SJSA1 (cell line): ENCODE measurements at regions not wholly inside any gene's neighbourhood (a gene's known extent, or its start where the extent isn't known, plus 50 kb on each side); places are given as distances from the start of the nearest gene placed in this dataset.
"Not testable (repeated sequence)": the region's sequence is repeated elsewhere in the genome, so short reads cannot be mapped to it uniquely, and the experiment has no call there.

Source experiments
- DNase-seq, 2 experiments: peaks; one replicate each; pipeline ENCODE4 v3.0.0-alpha.2; 2015 to 2020; ENCODE audit warnings: low spot score in 2 of 2, low read depth in 1 of 2
- H3K27ac ChIP-seq: fragments of 250-450 bp; sonication (Bioruptor Pico); 2 replicates; pipeline ENCODE4 v1.5.1; 2020; ENCODE audit warnings: mild to moderate bottlenecking, moderate library complexity
- H3K27me3 ChIP-seq: fragments of 250-450 bp; sonication (Bioruptor Pico); replicated peaks from 2 replicates; pipeline ENCODE4 v1.5.1; 2020; ENCODE audit warnings: mild to moderate bottlenecking, moderate library complexity
- H3K36me3 ChIP-seq: fragments of 250-450 bp; sonication (Bioruptor Pico); 2 replicates; pipeline ENCODE4 v1.5.1; 2020; ENCODE audit warnings: mild to moderate bottlenecking
- H3K4me1 ChIP-seq: fragments of 250-450 bp; sonication (Bioruptor Pico); replicated peaks from 2 replicates; pipeline ENCODE4 v1.6.1; 2021; ENCODE audit warnings: mild to moderate bottlenecking
- H3K4me3 ChIP-seq: fragments of 250-450 bp; sonication (Bioruptor Pico); 2 replicates; pipeline ENCODE4 v1.5.1; 2020; ENCODE audit warnings: mild to moderate bottlenecking
- H3K9me3 ChIP-seq: fragments of 250-450 bp; sonication (Bioruptor Pico); replicated peaks from 2 replicates; pipeline ENCODE4 v1.5.1; 2020; ENCODE audit warnings: mild to moderate bottlenecking

- Histone ChIP-seq H3K4me1 (no peaks in the 10 kb centered on the region), H3K36me3 (no peaks in the 10 kb centered on the region), H3K4me3 (no peak overlapping the region), H3K27me3 (no peaks in the 10 kb centered on the region), H3K9me3 (no peaks in the 10 kb centered on the region), H3K27ac (no peak overlapping the region)
- DNase-seq = no peak
These were observed 1247.0 kb upstream of the EPHA6 start for GRCh38 chr3:95567346-95567745.

GRCh38 chr3:95586754-95587153 is 1227.6 kb upstream of the EPHA6 start:
- Histone ChIP-seq H3K36me3 (no peaks in the 10 kb centered on the region), H3K9me3 (no peaks in the 10 kb centered on the region), H3K27ac (no peak overlapping the region), H3K4me1 (no peaks in the 10 kb centered on the region), H3K4me3 (no peak overlapping the region), H3K27me3 (no peaks in the 10 kb centered on the region)
- DNase-seq = no peak

GRCh38 chr3:95587641-95588040 is 1226.8 kb upstream of the EPHA6 start:
- H3K9me3 ChIP-seq, DNase-seq, H3K4me1 ChIP-seq, H3K4me3 ChIP-seq, H3K36me3 ChIP-seq, H3K27ac ChIP-seq, H3K27me3 ChIP-seq: not testable (repeated sequence)

- no peaks in the 10 kb centered on the region for H3K36me3 ChIP-seq
- H3K4me3 ChIP-seq = no peak overlapping the region
- no peaks in the 10 kb centered on the region for H3K27me3 ChIP-seq
- no peaks in the 10 kb centered on the region for H3K9me3 ChIP-seq
- no peaks in the 10 kb centered on the region for H3K4me1 ChIP-seq
- H3K27ac ChIP-seq = no peak overlapping the region
- DNase-seq = no peak
These were observed 1225.9 kb upstream of the EPHA6 start for GRCh38 chr3:95588473-95588872.

GRCh38 chr3:95595416-95596075 is 1218.8 kb upstream of the EPHA6 start:
- Histone ChIP-seq H3K27ac (no peak overlapping the region), H3K4me1 (no peaks in the 10 kb centered on the region), H3K27me3 (no peaks in the 10 kb centered on the region), H3K4me3 (no peak overlapping the region), H3K9me3 (no peaks in the 10 kb centered on the region; the same call in 1 of the 2 replicates), H3K36me3 (no peaks in the 10 kb centered on the region)
- DNase-seq = no peak

- DNase-seq = no peak
- no peaks in the 10 kb centered on the region for H3K27me3 ChIP-seq
- no peak overlapping the region for H3K4me3 ChIP-seq
- H3K36me3 ChIP-seq = no peaks in the 10 kb centered on the region
- no peaks in the 10 kb centered on the region for H3K4me1 ChIP-seq
- H3K27ac ChIP-seq = no peak overlapping the region
- no peaks in the 10 kb centered on the region for H3K9me3 ChIP-seq
These were observed 1206.5 kb upstream of the EPHA6 start for GRCh38 chr3:95607926-95608325.

GRCh38 chr3:95609411-95609810 is 1205.0 kb upstream of the EPHA6 start:
- Histone ChIP-seq H3K9me3 (no peaks in the 10 kb centered on the region), H3K36me3 (no peaks in the 10 kb centered on the region), H3K4me3 (no peak overlapping the region), H3K27ac (no peak overlapping the region), H3K4me1 (no peaks in the 10 kb centered on the region), H3K27me3 (no peaks in the 10 kb centered on the region)
- no peak for DNase-seq

- H3K4me3 ChIP-seq = no peak overlapping the region
- H3K36me3 ChIP-seq = no peaks in the 10 kb centered on the region
- H3K27ac ChIP-seq = no peak overlapping the region
- DNase-seq = no peak
- no peaks in the 10 kb centered on the region for H3K4me1 ChIP-seq
- no peaks in the 10 kb centered on the region for H3K9me3 ChIP-seq
- no peaks in the 10 kb centered on the region for H3K27me3 ChIP-seq
These were observed 1201.8 kb upstream of the EPHA6 start for GRCh38 chr3:95612611-95613010.

- Histone ChIP-seq H3K4me1 (no peaks in the 10 kb centered on the region), H3K27ac (no peak overlapping the region)
- no peak for DNase-seq
These were observed 1200.4 kb upstream of the EPHA6 start for GRCh38 chr3:95613993-95614392.

GRCh38 chr3:95615592-95616310 is 1198.6 kb upstream of the EPHA6 start:
- Histone ChIP-seq H3K4me3 (no peak overlapping the region), H3K4me1 (no peaks in the 10 kb centered on the region), H3K9me3 (no peaks in the 10 kb centered on the region), H3K27me3 (no peaks in the 10 kb centered on the region), H3K36me3 (no peaks in the 10 kb centered on the region), H3K27ac (no peak overlapping the region)
- no peak for DNase-seq

More at GRCh38 chr3:95613993-95614392, 1200.4 kb upstream of the EPHA6 start:
- no peaks in the 10 kb centered on the region for H3K9me3 ChIP-seq
- H3K27me3 ChIP-seq = no peaks in the 10 kb centered on the region
- no peak overlapping the region for H3K4me3 ChIP-seq
- H3K36me3 ChIP-seq = no peaks in the 10 kb centered on the region

- Histone ChIP-seq H3K27ac (no peak overlapping the region), H3K27me3 (no peaks in the 10 kb centered on the region), H3K4me1 (no peaks in the 10 kb centered on the region), H3K9me3 (no peaks in the 10 kb centered on the region), H3K36me3 (no peaks in the 10 kb centered on the region), H3K4me3 (no peak overlapping the region)
- DNase-seq = no peak
These were observed 1188.3 kb upstream of the EPHA6 start for GRCh38 chr3:95626107-95626506.

- Histone ChIP-seq H3K27ac (no peak overlapping the region), H3K27me3 (no peaks in the 10 kb centered on the region), H3K36me3 (no peaks in the 10 kb centered on the region), H3K4me1 (no peaks in the 10 kb centered on the region), H3K4me3 (no peak overlapping the region), H3K9me3 (no peaks in the 10 kb centered on the region)
- DNase-seq = no peak
These were observed 1187.1 kb upstream of the EPHA6 start for GRCh38 chr3:95627293-95627692.

GRCh38 chr3:95627697-95628096 is 1186.7 kb upstream of the EPHA6 start:
- Histone ChIP-seq H3K27me3 (no peaks in the 10 kb centered on the region), H3K4me3 (no peak overlapping the region), H3K4me1 (no peaks in the 10 kb centered on the region), H3K36me3 (no peaks in the 10 kb centered on the region), H3K27ac (no peak overlapping the region), H3K9me3 (no peaks in the 10 kb centered on the region)
- DNase-seq = no peak

GRCh38 chr3:95629802-95630201 is 1184.6 kb upstream of the EPHA6 start:
- Histone ChIP-seq H3K4me1 (no peaks in the 10 kb centered on the region), H3K36me3 (no peaks in the 10 kb centered on the region), H3K27ac (no peak overlapping the region), H3K9me3 (no peaks in the 10 kb centered on the region), H3K27me3 (no peaks in the 10 kb centered on the region), H3K4me3 (no peak overlapping the region)
- DNase-seq = no peak
